HEK293 (cell line): ENCODE measurements at regions not wholly inside any gene's neighbourhood (a gene's known extent, or its start where the extent isn't known, plus 50 kb on each side); places are given as distances from the start of the nearest gene placed in this dataset.

ENCODE experiments used
- CTCF ChIA-PET: fragments of 350-600 bp; formaldehyde crosslinking; extraction: SDS; loops from one replicate; lab custom pipeline; 2021; ENCODE audit warnings: antibody characterized with exemption; lab: Yijun Ruan, JAX
- POLR2A ChIA-PET: fragments of 300-600 bp; formaldehyde crosslinking; extraction: SDS; loops from one replicate; lab custom pipeline; 2020; ENCODE audit warnings: antibody characterized with exemption, inconsistent platforms; lab: Yijun Ruan, JAX
- H3K27ac ChIP-seq: fragments of 200-500 bp; sonication (Bioruptor generic); 2 replicates; pipeline ENCODE4 v1.5.1; 2014; ENCODE audit warnings: low read depth, low read length, control low read depth, inconsistent platforms; ENCODE audit errors: extremely low read depth
- H3K36me3 ChIP-seq, 2 experiments: fragments of 200-500 bp in 1 of 2; sonication (Bioruptor generic) in 1 of 2; 1 replicate in 1 of 2; 2 replicates in 1 of 2; pipeline ENCODE4 v1.5.1; 2014 to 2017; ENCODE audit warnings: inconsistent platforms in 2 of 2, low read length in 2 of 2; ENCODE audit not compliant: control insufficient read depth in 2 of 2, insufficient read depth in 1 of 2
- H3K4me1 ChIP-seq: fragments of 200-500 bp; sonication (Bioruptor generic); 2 replicates; pipeline ENCODE4 v1.5.1; 2014; ENCODE audit warnings: mild to moderate bottlenecking, low read length, inconsistent platforms; ENCODE audit not compliant: control insufficient read depth, insufficient read depth
- H3K4me3 ChIP-seq: 2 replicates; pipeline ENCODE4 v1.5.1; 2011; ENCODE audit warnings: low read depth, mild to moderate bottlenecking, control low read depth, low read length, moderate library complexity
- H3K9me3 ChIP-seq: fragments of 200-500 bp; sonication (Bioruptor generic); 2 replicates; pipeline ENCODE4 v1.5.1; 2014; ENCODE audit warnings: low read depth, low read length, inconsistent platforms; ENCODE audit not compliant: control insufficient read depth, insufficient read depth
- AEBP2 ChIP-seq: fragments of 450-650 bp; formaldehyde crosslinking; IDR thresholded peaks from 2 replicates; pipeline ENCODE4 v1.5.1; 2016; ENCODE audit warnings: missing biosample characterization, missing genetic modification characterization, borderline replicate concordance
- GLI2 ChIP-seq: fragments of 450-650 bp; formaldehyde crosslinking; IDR thresholded peaks from 2 replicates; pipeline ENCODE4; 2017; ENCODE audit warnings: missing biosample characterization, missing genetic modification characterization, low read depth, borderline replicate concordance
- HOXD13 ChIP-seq: sonication (generic); formaldehyde crosslinking; IDR thresholded peaks from 2 replicates; pipeline ENCODE4 v1.8.0; 2022; ENCODE audit warnings: missing genetic modification reagents, borderline replicate concordance
- KLF9 ChIP-seq: fragments of 450-650 bp; formaldehyde crosslinking; IDR thresholded peaks from 2 replicates; pipeline ENCODE4 v1.5.1; 2016; ENCODE audit warnings: missing biosample characterization, missing genetic modification characterization, low read depth
- MEIS1 ChIP-seq: sonication (generic); formaldehyde crosslinking; IDR thresholded peaks from 2 replicates; pipeline ENCODE4 v1.8.1; 2022; ENCODE audit warnings: missing genetic modification reagents, mild to moderate bottlenecking, borderline replicate concordance
- SALL2 ChIP-seq: fragments of 450-650 bp; formaldehyde crosslinking; IDR thresholded peaks from 2 replicates; pipeline ENCODE4 v1.5.0; 2017; ENCODE audit warnings: missing biosample characterization, mild to moderate bottlenecking, missing genetic modification characterization, borderline replicate concordance
- SP7 ChIP-seq: fragments of 450-650 bp; formaldehyde crosslinking; IDR thresholded peaks from 2 replicates; pipeline ENCODE4 v1.5.1; 2016; ENCODE audit warnings: missing biosample characterization, missing genetic modification characterization
- TRIM28 ChIP-seq: IDR thresholded peaks from 2 replicates; pipeline ENCODE4 v1.6.1; 2011; ENCODE audit warnings: low read length, control low read depth, borderline replicate concordance
- ZBTB48 ChIP-seq: fragments of 450-650 bp; formaldehyde crosslinking; IDR thresholded peaks from 2 replicates; pipeline ENCODE4 v1.5.1; 2016; ENCODE audit warnings: missing biosample characterization, missing genetic modification characterization
- ZFHX2 ChIP-seq: fragments of 450-650 bp; formaldehyde crosslinking; conservative IDR thresholded peaks from 2 replicates; pipeline ENCODE4 v1.5.1; 2016; ENCODE audit warnings: missing biosample characterization, missing genetic modification characterization
- ZNF138 ChIP-seq: fragments of 450-650 bp; formaldehyde crosslinking; IDR thresholded peaks from 2 replicates; pipeline ENCODE4 v1.5.1; 2016; ENCODE audit warnings: missing biosample characterization, missing genetic modification characterization, borderline replicate concordance
- ZNF175 ChIP-seq: fragments of 450-650 bp; formaldehyde crosslinking; IDR thresholded peaks from 2 replicates; pipeline ENCODE4 v1.5.1; 2016; ENCODE audit warnings: missing biosample characterization, missing genetic modification characterization
- ZNF214 ChIP-seq: fragments of 450-650 bp; formaldehyde crosslinking; IDR thresholded peaks from 2 replicates; pipeline ENCODE4 v1.5.1; 2017; ENCODE audit warnings: missing biosample characterization, mild to moderate bottlenecking, missing genetic modification characterization, borderline replicate concordance
- ZNF23 ChIP-seq: fragments of 450-650 bp; formaldehyde crosslinking; IDR thresholded peaks from 2 replicates; pipeline ENCODE4 v1.5.1; 2016; ENCODE audit warnings: missing biosample characterization, missing genetic modification characterization, borderline replicate concordance
- ZNF239 ChIP-seq: fragments of 450-650 bp; formaldehyde crosslinking; IDR thresholded peaks from 2 replicates; pipeline ENCODE4 v1.5.1; 2016; ENCODE audit warnings: missing biosample characterization, missing genetic modification characterization
- ZNF280C ChIP-seq: fragments of 450-650 bp; formaldehyde crosslinking; IDR thresholded peaks from 2 replicates; pipeline ENCODE4 v1.5.1; 2016; ENCODE audit warnings: missing biosample characterization, missing genetic modification characterization
- ZNF449 ChIP-seq: fragments of 450-650 bp; formaldehyde crosslinking; IDR thresholded peaks from 2 replicates; pipeline ENCODE4 v1.5.1; 2017; ENCODE audit warnings: missing biosample characterization, mild to moderate bottlenecking, missing genetic modification characterization, moderate library complexity
- ZNF510 ChIP-seq: fragments of 450-650 bp; formaldehyde crosslinking; IDR thresholded peaks from 2 replicates; pipeline ENCODE4 v1.5.1; 2018; ENCODE audit warnings: mild to moderate bottlenecking, missing genetic modification characterization, missing biosample characterization; ENCODE audit not compliant: insufficient replicate concordance
- ZNF530 ChIP-seq: fragments of 450-650 bp; formaldehyde crosslinking; IDR thresholded peaks from 2 replicates; pipeline ENCODE4 v1.5.1; 2016; ENCODE audit warnings: low read depth, missing biosample characterization, missing genetic modification characterization
- ZNF654 ChIP-seq: fragments of 450-650 bp; formaldehyde crosslinking; IDR thresholded peaks from 2 replicates; pipeline ENCODE4 v1.5.1; 2016; ENCODE audit warnings: low read depth, missing biosample characterization, missing genetic modification characterization
- ZNF707 ChIP-seq: fragments of 450-650 bp; formaldehyde crosslinking; IDR thresholded peaks from 2 replicates; pipeline ENCODE4 v1.5.1; 2016; ENCODE audit warnings: missing biosample characterization, missing genetic modification characterization
- ZNF768 ChIP-seq: fragments of 450-650 bp; formaldehyde crosslinking; IDR thresholded peaks from 2 replicates; pipeline ENCODE4 v1.5.1; 2018; ENCODE audit warnings: missing biosample characterization, mild to moderate bottlenecking, missing genetic modification characterization
- ZNF830 ChIP-seq: fragments of 450-650 bp; IDR thresholded peaks from 2 replicates; pipeline ENCODE4 v1.5.0; 2018; ENCODE audit warnings: missing biosample characterization, missing genetic modification characterization, low read depth, mild to moderate bottlenecking, moderate library complexity
- ZSCAN5A ChIP-seq: fragments of 450-650 bp; formaldehyde crosslinking; IDR thresholded peaks from 2 replicates; pipeline ENCODE4 v1.5.1; 2016; ENCODE audit warnings: missing biosample characterization, missing genetic modification characterization
- TF ChIP-seq, protein P1 (sequence below): fragments of 450-650 bp; formaldehyde crosslinking; IDR thresholded peaks from 2 replicates; pipeline ENCODE4 v1.5.1; 2017; ENCODE audit warnings: missing biosample characterization, missing genetic modification characterization
- TF ChIP-seq, protein P2 (sequence below): fragments of 450-650 bp; formaldehyde crosslinking; IDR thresholded peaks from 2 replicates; pipeline ENCODE4 v1.5.1; 2016; ENCODE audit warnings: missing biosample characterization, missing genetic modification characterization

DNA sequence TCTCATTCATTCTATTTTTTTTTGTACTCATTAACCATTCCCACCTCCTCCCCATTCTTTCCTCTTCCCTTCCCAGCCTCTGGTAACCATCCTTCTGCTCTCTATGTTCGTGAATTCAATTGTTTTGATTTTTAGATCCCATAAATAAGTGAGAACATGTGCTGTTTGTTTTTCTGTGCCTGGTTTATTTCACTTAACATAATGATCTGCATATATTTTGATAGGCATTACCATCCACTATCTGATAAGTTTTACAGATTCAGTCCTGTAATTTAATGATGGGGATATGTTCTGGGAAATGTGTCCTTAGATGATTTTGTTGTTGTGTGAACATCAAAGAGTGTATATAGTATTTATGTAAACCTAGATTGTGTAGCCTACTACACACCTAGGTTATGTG, 77.5 kb upstream of the CPHXL start (continued):
- no peak for TF ChIP-seq ZNF530 (tag by site-specific recombination)
- no peak for TF ChIP-seq ZNF768 (tag by site-specific recombination)
- no peak for TF ChIP-seq ZNF23
- TF ChIP-seq ZNF510 (tag by site-specific recombination), result no peak
- TF ChIP-seq, protein P1, sequence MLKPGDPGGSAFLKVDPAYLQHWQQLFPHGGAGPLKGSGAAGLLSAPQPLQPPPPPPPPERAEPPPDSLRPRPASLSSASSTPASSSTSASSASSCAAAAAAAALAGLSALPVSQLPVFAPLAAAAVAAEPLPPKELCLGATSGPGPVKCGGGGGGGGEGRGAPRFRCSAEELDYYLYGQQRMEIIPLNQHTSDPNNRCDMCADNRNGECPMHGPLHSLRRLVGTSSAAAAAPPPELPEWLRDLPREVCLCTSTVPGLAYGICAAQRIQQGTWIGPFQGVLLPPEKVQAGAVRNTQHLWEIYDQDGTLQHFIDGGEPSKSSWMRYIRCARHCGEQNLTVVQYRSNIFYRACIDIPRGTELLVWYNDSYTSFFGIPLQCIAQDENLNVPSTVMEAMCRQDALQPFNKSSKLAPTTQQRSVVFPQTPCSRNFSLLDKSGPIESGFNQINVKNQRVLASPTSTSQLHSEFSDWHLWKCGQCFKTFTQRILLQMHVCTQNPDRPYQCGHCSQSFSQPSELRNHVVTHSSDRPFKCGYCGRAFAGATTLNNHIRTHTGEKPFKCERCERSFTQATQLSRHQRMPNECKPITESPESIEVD (tag by site-specific recombination), result no peak
- TF ChIP-seq ZNF175 (tag by site-specific recombination), result no peak
- no peak for TF ChIP-seq ZNF138

- Histone ChIP-seq H3K9me3 (no peaks in the 10 kb centered on the region), H3K4me3 (no peak overlapping the region), H3K27ac (no peak overlapping the region), H3K36me3 (no peaks in the 10 kb centered on the region), H3K4me1 (no peaks in the 10 kb centered on the region)
- POLR2A ChIA-PET, result no interaction called here
- CTCF ChIA-PET, result no interaction called here
- TF ChIP-seq ZNF239 (tag by site-specific recombination) (no peak), SALL2 (tag by site-specific recombination) (no peak), ZNF449 (tag by site-specific recombination) (no peak), ZNF830 (no peak), ZSCAN5A (tag by site-specific recombination) (no peak), MEIS1 (no peak), ZNF138 (no peak)
- TF ChIP-seq, protein P2, sequence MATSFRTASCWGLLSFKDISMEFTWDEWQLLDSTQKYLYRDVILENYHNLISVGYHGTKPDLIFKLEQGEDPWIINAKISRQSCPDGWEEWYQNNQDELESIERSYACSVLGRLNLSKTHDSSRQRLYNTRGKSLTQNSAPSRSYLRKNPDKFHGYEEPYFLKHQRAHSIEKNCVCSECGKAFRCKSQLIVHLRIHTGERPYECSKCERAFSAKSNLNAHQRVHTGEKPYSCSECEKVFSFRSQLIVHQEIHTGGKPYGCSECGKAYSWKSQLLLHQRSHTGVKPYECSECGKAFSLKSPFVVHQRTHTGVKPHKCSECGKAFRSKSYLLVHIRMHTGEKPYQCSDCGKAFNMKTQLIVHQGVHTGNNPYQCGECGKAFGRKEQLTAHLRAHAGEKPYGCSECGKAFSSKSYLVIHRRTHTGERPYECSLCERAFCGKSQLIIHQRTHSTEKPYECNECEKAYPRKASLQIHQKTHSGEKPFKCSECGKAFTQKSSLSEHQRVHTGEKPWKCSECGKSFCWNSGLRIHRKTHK (tag by site-specific recombination), result no peak
These were observed 78.1 kb upstream of the CPHXL start for GRCh38 chr16:75804368-75804767.

DNA sequence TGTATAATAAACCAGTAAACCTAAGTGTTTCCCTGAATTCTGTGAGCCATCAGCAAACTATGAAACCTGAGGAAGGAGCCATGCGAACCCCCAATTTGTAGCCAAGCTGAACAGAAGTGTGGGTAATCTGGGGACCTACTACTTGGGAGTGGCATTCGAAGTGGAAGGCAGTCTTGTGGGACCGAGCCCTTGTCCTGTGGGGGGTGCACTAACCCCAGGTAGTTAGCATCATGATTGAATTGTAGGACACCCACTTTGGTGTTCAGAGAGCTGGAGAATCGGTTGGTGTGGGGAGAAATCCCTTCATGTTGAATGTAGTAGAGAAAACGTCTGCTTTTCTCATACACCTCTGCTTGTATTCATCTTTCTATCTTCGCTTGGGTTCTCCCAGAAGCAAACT, 79.7 kb upstream of the CPHXL start:
- POLR2A ChIA-PET, result no interaction called here
- no peaks in the 10 kb centered on the region for H3K9me3 ChIP-seq
- no peak overlapping the region for H3K27ac ChIP-seq
- CTCF ChIA-PET, result no interaction called here
- H3K4me1 ChIP-seq, result no peaks in the 10 kb centered on the region
- no peaks in the 10 kb centered on the region for H3K36me3 ChIP-seq
- H3K4me3 ChIP-seq, result no peak overlapping the region
- TF ChIP-seq KLF9 (tag by site-specific recombination), result no peak
- no peak for TF ChIP-seq HOXD13 (CRISPR knock-in tag)
- TF ChIP-seq AEBP2 (tag by site-specific recombination), result no peak
- TF ChIP-seq SP7 (tag by site-specific recombination), result no peak
- no peak for TF ChIP-seq ZBTB48 (tag by site-specific recombination)
- TF ChIP-seq TRIM28, result no peak
- no peak for TF ChIP-seq ZNF214 (tag by site-specific recombination)
- no peak for TF ChIP-seq ZFHX2 (tag by site-specific recombination)
- TF ChIP-seq GLI2, result no peak
- no peak for TF ChIP-seq ZNF280C
- no peak for TF ChIP-seq ZNF707
- TF ChIP-seq ZNF654 (tag by site-specific recombination), result no peak
